Subcutaneous abdominal adipose tissue (tissue), 5 donors: ENCODE measurements at regions not wholly inside any gene's neighbourhood (a gene's known extent, or its start where the extent isn't known, plus 50 kb on each side); places are given as distances from the start of the nearest gene placed in this dataset.
A peak's percentile ranks its signal among the peaks of the same experiment; 100 is the strongest.

Source experiments
- H3K27ac ChIP-seq: one replicate; pipeline ENCODE4 v1.7.0; 2013; ENCODE audit warnings: low read depth, mild to moderate bottlenecking, inconsistent platforms, low read length, moderate library complexity
- H3K27me3 ChIP-seq, 5 donors: one replicate each; pipeline ENCODE4 v1.7.0; 2013; ENCODE audit warnings: low read length in 5 of 5, inconsistent platforms in 1 of 5; ENCODE audit not compliant: control insufficient read depth in 5 of 5, insufficient read depth in 4 of 5
- H3K36me3 ChIP-seq, 5 donors: one replicate each; pipeline ENCODE4 v1.7.0; 2013; ENCODE audit warnings: low read length in 5 of 5; ENCODE audit not compliant: control insufficient read depth in 5 of 5, insufficient read depth in 5 of 5
- H3K4me1 ChIP-seq, 5 donors: one replicate each; pipeline ENCODE4 v1.7.0; 2013; ENCODE audit warnings: low read length in 5 of 5, mild to moderate bottlenecking in 3 of 5, moderate library complexity in 1 of 5; ENCODE audit not compliant: control insufficient read depth in 5 of 5, insufficient read depth in 5 of 5
- H3K4me3 ChIP-seq, 5 donors: one replicate each; pipeline ENCODE4 v1.7.0; 2013; ENCODE audit warnings: low read length in 5 of 5, low read depth in 1 of 5
- H3K9ac ChIP-seq, 5 donors: one replicate each; pipeline ENCODE4 v1.7.0; 2013; ENCODE audit warnings: low read length in 5 of 5, mild to moderate bottlenecking in 4 of 5, moderate library complexity in 3 of 5
- H3K9me3 ChIP-seq, 5 donors: one replicate each; pipeline ENCODE4 v1.7.0; 2013; ENCODE audit warnings: low read length in 5 of 5; ENCODE audit not compliant: control insufficient read depth in 5 of 5
- donor health status: healthy.
- donor health status: healthy.
- donor health status: healthy.
- donor health status: healthy.
- donor health status: healthy.

GRCh38 chr15:99447497-99448371 is 118.0 kb upstream of the MEF2A start:
- H3K9me3 ChIP-seq = no peaks in the 10 kb centered on the region
- H3K4me1 ChIP-seq = peaks cover 7 to 43% (median 39%) of the 10 kb centered on the region in 5 donors
- H3K4me3 ChIP-seq = no peak overlapping the region
- no peaks in the 10 kb centered on the region for H3K27me3 ChIP-seq
- H3K9ac ChIP-seq = no peak overlapping the region
- no peaks in the 10 kb centered on the region for H3K36me3 ChIP-seq
- no peak overlapping the region for H3K27ac ChIP-seq

GRCh38 chr15:99449514-99449913 is 116.3 kb upstream of the MEF2A start:
- Histone ChIP-seq H3K4me3 (no peak overlapping the region), H3K9ac (no peak overlapping the region), H3K36me3 (no peaks in the 10 kb centered on the region), H3K4me1 (peaks cover 10 to 47% (median 43%) of the 10 kb centered on the region in 5 donors), H3K9me3 (no peaks in the 10 kb centered on the region), H3K27me3 (no peaks in the 10 kb centered on the region), H3K27ac (no peak overlapping the region)

- Histone ChIP-seq H3K4me1 (peaks cover 17 to 57% (median 55%) of the 10 kb centered on the region in 5 donors), H3K27ac (peak overlapping the region; percentile 61), H3K27me3 (no peaks in the 10 kb centered on the region), H3K36me3 (no peaks in the 10 kb centered on the region), H3K9me3 (no peaks in the 10 kb centered on the region), H3K4me3 (peak overlapping the region; percentile 3 to 60 (median 19)), H3K9ac (peak overlapping the region in 3 of 5 donors; percentile 16 to 31 (median 22))
Observed at GRCh38 chr15:99450896-99451358, 114.9 kb upstream of the MEF2A start.

- H3K4me3 ChIP-seq = peak overlapping the region in 3 of 5 donors; percentile 19 to 60 (median 50)
- peak overlapping the region; percentile 79 for H3K27ac ChIP-seq
- peaks cover 17 to 58% (median 55%) of the 10 kb centered on the region in 5 donors for H3K4me1 ChIP-seq
- no peaks in the 10 kb centered on the region for H3K36me3 ChIP-seq
- no peaks in the 10 kb centered on the region for H3K27me3 ChIP-seq
- H3K9me3 ChIP-seq = no peaks in the 10 kb centered on the region
- H3K9ac ChIP-seq = peak overlapping the region in 2 of 5 donors; percentile 16 to 31
Observed at GRCh38 chr15:99451484-99451883, 114.3 kb upstream of the MEF2A start.

GRCh38 chr15:99452010-99452409 is 113.8 kb upstream of the MEF2A start:
- H3K9me3 ChIP-seq = no peaks in the 10 kb centered on the region
- peak overlapping the region; percentile 79 for H3K27ac ChIP-seq
- no peaks in the 10 kb centered on the region for H3K27me3 ChIP-seq
- H3K4me3 ChIP-seq = no peak overlapping the region
- no peaks in the 10 kb centered on the region for H3K36me3 ChIP-seq
- H3K4me1 ChIP-seq = peaks cover 17 to 58% (median 55%) of the 10 kb centered on the region in 5 donors
- peak overlapping the region in 2 of 5 donors; percentile 35 to 66 for H3K9ac ChIP-seq

- H3K9ac ChIP-seq = peak overlapping the region in 3 of 5 donors; percentile 26 to 69 (median 31)
- no peaks in the 10 kb centered on the region for H3K9me3 ChIP-seq
- peaks cover 17 to 58% (median 55%) of the 10 kb centered on the region in 5 donors for H3K4me1 ChIP-seq
- H3K27me3 ChIP-seq = no peaks in the 10 kb centered on the region
- H3K36me3 ChIP-seq = no peaks in the 10 kb centered on the region
- H3K4me3 ChIP-seq = peak overlapping the region in 3 of 5 donors; percentile 27 to 34 (median 31)
- peak overlapping the region; percentile 79 for H3K27ac ChIP-seq
Observed at GRCh38 chr15:99452728-99453636, 112.8 kb upstream of the MEF2A start.

GRCh38 chr15:99453637-99454030 is 112.2 kb upstream of the MEF2A start:
- Histone ChIP-seq H3K27ac (peak overlapping the region; percentile 79), H3K4me1 (peaks cover 17 to 58% (median 55%) of the 10 kb centered on the region in 5 donors), H3K9me3 (no peaks in the 10 kb centered on the region), H3K27me3 (no peaks in the 10 kb centered on the region), H3K36me3 (no peaks in the 10 kb centered on the region), H3K4me3 (peak overlapping the region in 1 of 5 donors; percentile 31), H3K9ac (peak overlapping the region in 2 of 5 donors; percentile 31 to 69)

- Histone ChIP-seq H3K36me3 (no peaks in the 10 kb centered on the region), H3K4me1 (peaks cover 17 to 58% (median 55%) of the 10 kb centered on the region in 5 donors), H3K27me3 (no peaks in the 10 kb centered on the region), H3K9me3 (no peaks in the 10 kb centered on the region), H3K9ac (peak overlapping the region in 1 of 5 donors; percentile 8), H3K4me3 (no peak overlapping the region), H3K27ac (peak overlapping the region; percentile 79)
Observed at GRCh38 chr15:99454107-99454809, 111.5 kb upstream of the MEF2A start.
